ENCODE measurements at regions not wholly inside any gene's neighbourhood (a gene's known extent, or its start where the extent isn't known, plus 50 kb on each side); places are given as distances from the start of the nearest gene placed in this dataset.

DNA sequence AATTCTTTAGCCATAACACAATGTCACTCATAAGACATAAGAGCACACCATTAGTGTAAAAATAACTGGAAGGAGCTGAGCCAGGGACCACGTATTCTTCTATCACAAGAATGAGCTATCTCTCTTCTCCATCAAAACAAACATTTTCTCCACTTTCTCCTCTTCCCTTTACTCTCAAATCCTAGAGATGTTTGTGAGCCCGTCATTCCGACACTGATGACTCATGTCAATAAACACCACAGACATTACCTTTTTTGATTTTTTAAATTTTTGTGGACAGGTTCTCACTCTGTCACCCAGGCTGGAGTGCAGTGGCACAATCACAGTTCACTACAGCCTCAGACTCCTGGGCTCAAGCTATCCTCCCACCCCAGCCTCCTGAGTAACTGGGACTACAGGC lies 86.6 kb downstream of the MEX3B start:
- no peak overlapping the region for H3K27ac ChIP-seq (ENCODE audit: low read length)
- DNase-seq (no peak), ATAC-seq (ENCODE audit: insufficient read depth, low read depth) (no peak)
- no peaks in the 10 kb centered on the region for H3K4me1 ChIP-seq (ENCODE audit: insufficient read depth, low read length)
- H3K9me3 ChIP-seq (ENCODE audit: insufficient read depth, low read length, severe bottlenecking): no peaks in the 10 kb centered on the region
- no peaks in the 10 kb centered on the region for H4K20me1 ChIP-seq (ENCODE audit: insufficient read depth, low read length)
- no peak overlapping the region for H3K4me2 ChIP-seq (ENCODE audit: insufficient read depth, low read length)
- no peak for TF ChIP-seq EZH2 (IDR thresholded peaks at IDR 0.05; ENCODE audit: borderline replicate concordance, low read depth, low read length, severe bottlenecking)
- TF ChIP-seq, protein P1, sequence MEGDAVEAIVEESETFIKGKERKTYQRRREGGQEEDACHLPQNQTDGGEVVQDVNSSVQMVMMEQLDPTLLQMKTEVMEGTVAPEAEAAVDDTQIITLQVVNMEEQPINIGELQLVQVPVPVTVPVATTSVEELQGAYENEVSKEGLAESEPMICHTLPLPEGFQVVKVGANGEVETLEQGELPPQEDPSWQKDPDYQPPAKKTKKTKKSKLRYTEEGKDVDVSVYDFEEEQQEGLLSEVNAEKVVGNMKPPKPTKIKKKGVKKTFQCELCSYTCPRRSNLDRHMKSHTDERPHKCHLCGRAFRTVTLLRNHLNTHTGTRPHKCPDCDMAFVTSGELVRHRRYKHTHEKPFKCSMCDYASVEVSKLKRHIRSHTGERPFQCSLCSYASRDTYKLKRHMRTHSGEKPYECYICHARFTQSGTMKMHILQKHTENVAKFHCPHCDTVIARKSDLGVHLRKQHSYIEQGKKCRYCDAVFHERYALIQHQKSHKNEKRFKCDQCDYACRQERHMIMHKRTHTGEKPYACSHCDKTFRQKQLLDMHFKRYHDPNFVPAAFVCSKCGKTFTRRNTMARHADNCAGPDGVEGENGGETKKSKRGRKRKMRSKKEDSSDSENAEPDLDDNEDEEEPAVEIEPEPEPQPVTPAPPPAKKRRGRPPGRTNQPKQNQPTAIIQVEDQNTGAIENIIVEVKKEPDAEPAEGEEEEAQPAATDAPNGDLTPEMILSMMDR (IDR thresholded peaks at IDR 0.05; ENCODE audit: borderline replicate concordance, extremely low read depth, low read length, poor library complexity, severe bottlenecking): no peak
- no peaks in the 10 kb centered on the region for H3K36me3 ChIP-seq (ENCODE audit: insufficient read depth, low read length)
- no peak overlapping the region for H3K4me3 ChIP-seq (ENCODE audit: low read depth in 1 of 2, low read length in 2 of 2)
- no peaks in the 10 kb centered on the region for H3K79me2 ChIP-seq (ENCODE audit: insufficient read depth, low read length)
- no peak overlapping the region for H2AFZ ChIP-seq (ENCODE audit: low read depth, low read length)
- no peak overlapping the region for H3K9ac ChIP-seq (ENCODE audit: low read depth, low read length)
- H3K27me3 ChIP-seq (ENCODE audit: insufficient read depth, low read length, poor library complexity): no peaks in the 10 kb centered on the region

DNA sequence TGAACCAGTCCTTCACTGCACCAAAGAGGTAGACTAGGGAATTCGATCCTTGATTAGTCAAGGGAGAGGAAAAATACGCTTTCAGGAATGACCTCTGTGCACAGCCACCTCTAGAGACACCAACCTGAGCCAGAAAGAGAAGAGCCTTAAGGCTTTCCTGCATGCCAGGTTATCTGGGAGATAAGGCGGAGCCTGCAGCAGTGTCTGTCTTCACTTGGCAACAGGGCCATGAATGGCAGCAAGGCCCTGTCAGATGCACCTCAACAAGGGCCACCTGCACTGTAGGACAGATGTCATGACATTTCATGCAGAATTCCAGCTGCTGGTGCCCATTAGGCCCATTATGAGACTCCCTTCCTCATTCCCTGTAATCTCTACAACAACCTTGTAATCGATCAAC lies 88.1 kb downstream of the MEX3B start:
- H2AFZ ChIP-seq (ENCODE audit: low read depth, low read length): no peak overlapping the region
- no peaks in the 10 kb centered on the region for H3K4me1 ChIP-seq (ENCODE audit: insufficient read depth, low read length)
- H3K36me3 ChIP-seq (ENCODE audit: insufficient read depth, low read length): no peaks in the 10 kb centered on the region
- H3K27ac ChIP-seq (ENCODE audit: low read length): no peak overlapping the region
- no peak overlapping the region for H3K9ac ChIP-seq (ENCODE audit: low read depth, low read length)
- H3K4me3 ChIP-seq (ENCODE audit: low read depth in 1 of 2, low read length in 2 of 2): no peak overlapping the region
- DNase-seq: no peak
- no peaks in the 10 kb centered on the region for H3K9me3 ChIP-seq (ENCODE audit: insufficient read depth, low read length, severe bottlenecking)
- TF ChIP-seq EZH2 (IDR thresholded peaks at IDR 0.05; ENCODE audit: borderline replicate concordance, low read depth, low read length, severe bottlenecking): no peak
- TF ChIP-seq, protein P1 (IDR thresholded peaks at IDR 0.05; ENCODE audit: borderline replicate concordance, extremely low read depth, low read length, poor library complexity, severe bottlenecking): no peak
- H3K27me3 ChIP-seq (ENCODE audit: insufficient read depth, low read length, poor library complexity): no peaks in the 10 kb centered on the region
- no peak for ATAC-seq (ENCODE audit: insufficient read depth, low read depth)
- no peak overlapping the region for H3K4me2 ChIP-seq (ENCODE audit: insufficient read depth, low read length)
- no peaks in the 10 kb centered on the region for H3K79me2 ChIP-seq (ENCODE audit: insufficient read depth, low read length)
- no peaks in the 10 kb centered on the region for H4K20me1 ChIP-seq (ENCODE audit: insufficient read depth, low read length)

DNA sequence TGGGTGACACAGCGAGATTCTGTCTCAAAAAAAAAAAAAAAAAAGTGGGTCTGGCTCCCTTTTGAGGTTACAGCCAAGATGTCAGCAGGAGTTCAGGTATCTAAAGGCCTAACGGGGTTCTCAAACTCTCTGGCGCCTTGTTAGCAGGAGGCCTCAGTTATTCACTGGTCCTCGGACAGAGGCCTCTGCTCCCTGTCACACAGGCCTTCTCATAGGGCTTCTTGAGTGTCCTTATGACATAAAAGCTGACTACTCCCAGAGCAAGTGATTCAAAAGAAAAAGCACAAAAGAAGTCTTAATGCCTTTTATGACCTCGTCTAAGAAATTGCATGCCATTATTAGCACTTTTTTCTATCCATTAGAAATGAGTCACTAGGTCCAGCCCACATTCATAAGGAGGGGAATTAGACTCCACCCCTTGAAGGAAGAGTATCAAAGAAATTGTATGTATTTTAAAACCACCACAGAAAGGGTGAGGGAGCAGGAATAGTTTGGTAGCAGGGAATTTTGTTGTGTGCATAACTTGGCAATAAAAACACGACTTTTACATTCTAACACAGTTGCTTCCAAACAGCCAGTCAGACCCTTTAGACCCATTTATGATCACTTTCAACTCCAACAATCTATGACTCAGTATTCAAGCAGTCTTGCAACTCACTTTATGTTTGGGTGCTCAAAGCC lies 90.3 kb downstream of the MEX3B start:
- H3K4me3 ChIP-seq (ENCODE audit: low read depth in 1 of 2, low read length in 2 of 2): no peak overlapping the region
- no peak overlapping the region for H3K9ac ChIP-seq (ENCODE audit: low read depth, low read length)
- no peaks in the 10 kb centered on the region for H4K20me1 ChIP-seq (ENCODE audit: insufficient read depth, low read length)
- DNase-seq: no peak
- no peaks in the 10 kb centered on the region for H3K79me2 ChIP-seq (ENCODE audit: insufficient read depth, low read length)
- H2AFZ ChIP-seq (ENCODE audit: low read depth, low read length): no peak overlapping the region
- TF ChIP-seq EZH2 (IDR thresholded peaks at IDR 0.05; ENCODE audit: borderline replicate concordance, low read depth, low read length, severe bottlenecking): no peak
- TF ChIP-seq, protein P1 (IDR thresholded peaks at IDR 0.05; ENCODE audit: borderline replicate concordance, extremely low read depth, low read length, poor library complexity, severe bottlenecking): no peak
- no peak overlapping the region for H3K4me2 ChIP-seq (ENCODE audit: insufficient read depth, low read length)
- no peak for ATAC-seq (ENCODE audit: insufficient read depth, low read depth)
- no peaks in the 10 kb centered on the region for H3K36me3 ChIP-seq (ENCODE audit: insufficient read depth, low read length)
- no peaks in the 10 kb centered on the region for H3K4me1 ChIP-seq (ENCODE audit: insufficient read depth, low read length)
- H3K27ac ChIP-seq (ENCODE audit: low read length): no peak overlapping the region
- no peaks in the 10 kb centered on the region for H3K27me3 ChIP-seq (ENCODE audit: insufficient read depth, low read length, poor library complexity)
- H3K9me3 ChIP-seq (ENCODE audit: insufficient read depth, low read length, severe bottlenecking): no peaks in the 10 kb centered on the region

All from DND-41 (cell line).